WTC11 (cell line): ENCODE measurements at regions not wholly inside any gene's neighbourhood (a gene's known extent, or its start where the extent isn't known, plus 50 kb on each side); places are given as distances from the start of the nearest gene placed in this dataset.

Source experiments
- ATAC-seq: fragments of 200-7000 bp; cut with Tn5 transposase; 2 replicates; pipeline ENCODE4 v1.10.0; 2021; ENCODE audit warnings: mild to moderate bottlenecking, moderate library complexity
- CTCF ChIA-PET: fragments of 300-600 bp; sonication (Branson Sonifier 250); formaldehyde crosslinking; loops from one replicate; lab custom pipeline; 2021; ENCODE audit warnings: antibody characterized with exemption; lab: Charles Lee
- POLR2A ChIA-PET: fragments of 350-600 bp; sonication (Branson Sonifier 250); formaldehyde crosslinking; loops from one replicate; lab custom pipeline; 2021; ENCODE audit warnings: antibody characterized with exemption; lab: Charles Lee
- DNase-seq: peaks from one replicate; pipeline ENCODE4 v3.0.0; 2021; ENCODE audit warnings: low spot score
- H3K27ac Mint-ChIP-seq: 2 replicates; pipeline ENCODE4 v1.8.0; 2021; ENCODE audit warnings: mixed read lengths
- H3K27me3 Mint-ChIP-seq: 2 replicates; pipeline ENCODE4 v1.8.0; 2021; ENCODE audit warnings: low read depth, mild to moderate bottlenecking, moderate library complexity, mixed read lengths
- H3K36me3 Mint-ChIP-seq: 2 replicates; pipeline ENCODE4 v1.8.0; 2021; ENCODE audit warnings: mixed read lengths
- H3K4me1 Mint-ChIP-seq: 2 replicates; pipeline ENCODE4 v1.8.0; 2022; ENCODE audit warnings: mixed read lengths
- H3K4me3 Mint-ChIP-seq: 2 replicates; pipeline ENCODE4 v1.8.0; 2021; ENCODE audit warnings: mild to moderate bottlenecking, moderate library complexity, mixed read lengths
- H3K9me3 Mint-ChIP-seq: 2 replicates; pipeline ENCODE4 v1.8.0; 2021; ENCODE audit warnings: mixed read lengths
- ATF6 ChIP-seq: sonication (generic); formaldehyde crosslinking; IDR thresholded peaks from 2 replicates; pipeline ENCODE4 v1.8.1; 2023; ENCODE audit warnings: mild to moderate bottlenecking, missing genetic modification reagents
- ETV6 ChIP-seq: sonication (generic); formaldehyde crosslinking; IDR thresholded peaks from 2 replicates; pipeline ENCODE4 v1.8.1; 2022; ENCODE audit warnings: mild to moderate bottlenecking, missing genetic modification reagents
- GABPB1 ChIP-seq: sonication (generic); formaldehyde crosslinking; IDR thresholded peaks from 2 replicates; pipeline ENCODE4 v1.8.1; 2023; ENCODE audit warnings: mild to moderate bottlenecking, missing genetic modification reagents
- JUN ChIP-seq: sonication (generic); formaldehyde crosslinking; IDR thresholded peaks from 2 replicates; pipeline ENCODE4 v1.8.0; 2023; ENCODE audit warnings: mild to moderate bottlenecking, missing genetic modification reagents
- MLX ChIP-seq: sonication (generic); formaldehyde crosslinking; IDR thresholded peaks from 2 replicates; pipeline ENCODE4 v1.8.1; 2023; ENCODE audit warnings: mild to moderate bottlenecking, missing genetic modification reagents, moderate library complexity
- MYBL2 ChIP-seq: sonication (generic); formaldehyde crosslinking; IDR thresholded peaks from 2 replicates; pipeline ENCODE4 v1.8.1; 2023; ENCODE audit warnings: mild to moderate bottlenecking, moderate library complexity, missing genetic modification reagents
- NFYB ChIP-seq: sonication (generic); formaldehyde crosslinking; conservative IDR thresholded peaks from 2 replicates; pipeline ENCODE4 v1.8.0; 2022; ENCODE audit warnings: low read depth, missing genetic modification reagents
- PREB ChIP-seq: sonication (generic); formaldehyde crosslinking; IDR thresholded peaks from 2 replicates; pipeline ENCODE4 v1.8.1; 2022; ENCODE audit warnings: mild to moderate bottlenecking, missing genetic modification reagents, moderate library complexity, borderline replicate concordance
- RORB ChIP-seq: fragments of 250-450 bp; sonication (Bioruptor Pico); IDR thresholded peaks from 2 replicates; pipeline ENCODE4 v1.9.0; 2021; ENCODE audit warnings: mild to moderate bottlenecking
- TCF7 ChIP-seq: sonication (generic); formaldehyde crosslinking; IDR thresholded peaks from 2 replicates; pipeline ENCODE4 v1.8.0; 2022; ENCODE audit warnings: mild to moderate bottlenecking, low read depth, missing genetic modification reagents, moderate library complexity
- TF ChIP-seq, protein P1 (sequence below): fragments of 200-600 bp; IDR thresholded peaks from 2 replicates; pipeline ENCODE4 v1.8.0; 2022; ENCODE audit warnings: antibody characterized with exemption
- TF ChIP-seq, protein P2 (sequence below): sonication (generic); formaldehyde crosslinking; IDR thresholded peaks from 2 replicates; pipeline ENCODE4 v1.8.1; 2023; ENCODE audit warnings: mild to moderate bottlenecking, missing genetic modification reagents, borderline replicate concordance
- TF ChIP-seq, protein P3 (sequence below): sonication (generic); formaldehyde crosslinking; IDR thresholded peaks from 2 replicates; pipeline ENCODE4 v1.8.0; 2022; ENCODE audit warnings: mild to moderate bottlenecking, missing genetic modification reagents

DNA sequence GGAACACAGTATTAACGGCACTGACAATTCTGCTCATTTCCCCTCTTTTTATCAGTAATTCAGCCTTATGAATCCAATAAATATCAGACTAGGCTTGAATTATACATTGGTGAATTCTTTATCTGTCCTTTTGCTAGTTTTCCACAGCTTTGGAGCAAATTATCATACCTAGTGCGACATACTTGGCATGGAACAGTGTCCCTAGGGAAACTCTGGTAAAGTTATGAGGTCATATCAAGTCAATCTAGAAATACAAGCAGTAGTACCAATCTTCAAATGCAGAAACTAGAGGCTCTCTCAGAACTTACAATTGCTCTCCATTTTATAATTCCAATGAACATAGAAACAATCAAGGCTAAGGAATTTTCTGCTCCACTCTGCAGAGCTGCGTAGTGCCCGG, 449.3 kb upstream of the NPVF start:
- H3K9me3 Mint-ChIP-seq, result 0 out of 2 replicates have a peak, but pooled peaks cover 3% of the 10 kb centered on the region
- H3K27me3 Mint-ChIP-seq, result no peaks in the 10 kb centered on the region
- H3K4me1 Mint-ChIP-seq, result peaks cover 2% of the 10 kb centered on the region; the same call in 1 of the 2 replicates
- ChIA-PET POLR2A (no interaction called here), CTCF (interaction anchor here (1.0 kb wide), 1 partner anchor 43 kb away, joined by 3 read pairs; no protein-coding TSS in a partner anchor)
- DNase-seq (no peak), ATAC-seq (no peak)
- H3K36me3 Mint-ChIP-seq, result no peaks in the 10 kb centered on the region
- H3K4me3 Mint-ChIP-seq, result no peak overlapping the region
- no peak for TF ChIP-seq ETV6
- no peak for TF ChIP-seq GABPB1 (CRISPR knock-in tag)
- no peak for TF ChIP-seq MYBL2 (CRISPR knock-in tag)
- TF ChIP-seq, protein P1, sequence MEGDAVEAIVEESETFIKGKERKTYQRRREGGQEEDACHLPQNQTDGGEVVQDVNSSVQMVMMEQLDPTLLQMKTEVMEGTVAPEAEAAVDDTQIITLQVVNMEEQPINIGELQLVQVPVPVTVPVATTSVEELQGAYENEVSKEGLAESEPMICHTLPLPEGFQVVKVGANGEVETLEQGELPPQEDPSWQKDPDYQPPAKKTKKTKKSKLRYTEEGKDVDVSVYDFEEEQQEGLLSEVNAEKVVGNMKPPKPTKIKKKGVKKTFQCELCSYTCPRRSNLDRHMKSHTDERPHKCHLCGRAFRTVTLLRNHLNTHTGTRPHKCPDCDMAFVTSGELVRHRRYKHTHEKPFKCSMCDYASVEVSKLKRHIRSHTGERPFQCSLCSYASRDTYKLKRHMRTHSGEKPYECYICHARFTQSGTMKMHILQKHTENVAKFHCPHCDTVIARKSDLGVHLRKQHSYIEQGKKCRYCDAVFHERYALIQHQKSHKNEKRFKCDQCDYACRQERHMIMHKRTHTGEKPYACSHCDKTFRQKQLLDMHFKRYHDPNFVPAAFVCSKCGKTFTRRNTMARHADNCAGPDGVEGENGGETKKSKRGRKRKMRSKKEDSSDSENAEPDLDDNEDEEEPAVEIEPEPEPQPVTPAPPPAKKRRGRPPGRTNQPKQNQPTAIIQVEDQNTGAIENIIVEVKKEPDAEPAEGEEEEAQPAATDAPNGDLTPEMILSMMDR, result no peak
- TF ChIP-seq, protein P2, sequence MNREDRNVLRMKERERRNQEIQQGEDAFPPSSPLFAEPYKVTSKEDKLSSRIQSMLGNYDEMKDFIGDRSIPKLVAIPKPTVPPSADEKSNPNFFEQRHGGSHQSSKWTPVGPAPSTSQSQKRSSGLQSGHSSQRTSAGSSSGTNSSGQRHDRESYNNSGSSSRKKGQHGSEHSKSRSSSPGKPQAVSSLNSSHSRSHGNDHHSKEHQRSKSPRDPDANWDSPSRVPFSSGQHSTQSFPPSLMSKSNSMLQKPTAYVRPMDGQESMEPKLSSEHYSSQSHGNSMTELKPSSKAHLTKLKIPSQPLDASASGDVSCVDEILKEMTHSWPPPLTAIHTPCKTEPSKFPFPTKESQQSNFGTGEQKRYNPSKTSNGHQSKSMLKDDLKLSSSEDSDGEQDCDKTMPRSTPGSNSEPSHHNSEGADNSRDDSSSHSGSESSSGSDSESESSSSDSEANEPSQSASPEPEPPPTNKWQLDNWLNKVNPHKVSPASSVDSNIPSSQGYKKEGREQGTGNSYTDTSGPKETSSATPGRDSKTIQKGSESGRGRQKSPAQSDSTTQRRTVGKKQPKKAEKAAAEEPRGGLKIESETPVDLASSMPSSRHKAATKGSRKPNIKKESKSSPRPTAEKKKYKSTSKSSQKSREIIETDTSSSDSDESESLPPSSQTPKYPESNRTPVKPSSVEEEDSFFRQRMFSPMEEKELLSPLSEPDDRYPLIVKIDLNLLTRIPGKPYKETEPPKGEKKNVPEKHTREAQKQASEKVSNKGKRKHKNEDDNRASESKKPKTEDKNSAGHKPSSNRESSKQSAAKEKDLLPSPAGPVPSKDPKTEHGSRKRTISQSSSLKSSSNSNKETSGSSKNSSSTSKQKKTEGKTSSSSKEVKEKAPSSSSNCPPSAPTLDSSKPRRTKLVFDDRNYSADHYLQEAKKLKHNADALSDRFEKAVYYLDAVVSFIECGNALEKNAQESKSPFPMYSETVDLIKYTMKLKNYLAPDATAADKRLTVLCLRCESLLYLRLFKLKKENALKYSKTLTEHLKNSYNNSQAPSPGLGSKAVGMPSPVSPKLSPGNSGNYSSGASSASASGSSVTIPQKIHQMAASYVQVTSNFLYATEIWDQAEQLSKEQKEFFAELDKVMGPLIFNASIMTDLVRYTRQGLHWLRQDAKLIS (CRISPR knock-in tag), result no peak
- TF ChIP-seq TCF7, result no peak
- TF ChIP-seq PREB, result no peak
- TF ChIP-seq NFYB (CRISPR knock-in tag), result no peak
- H3K27ac Mint-ChIP-seq, result no peak overlapping the region

DNA sequence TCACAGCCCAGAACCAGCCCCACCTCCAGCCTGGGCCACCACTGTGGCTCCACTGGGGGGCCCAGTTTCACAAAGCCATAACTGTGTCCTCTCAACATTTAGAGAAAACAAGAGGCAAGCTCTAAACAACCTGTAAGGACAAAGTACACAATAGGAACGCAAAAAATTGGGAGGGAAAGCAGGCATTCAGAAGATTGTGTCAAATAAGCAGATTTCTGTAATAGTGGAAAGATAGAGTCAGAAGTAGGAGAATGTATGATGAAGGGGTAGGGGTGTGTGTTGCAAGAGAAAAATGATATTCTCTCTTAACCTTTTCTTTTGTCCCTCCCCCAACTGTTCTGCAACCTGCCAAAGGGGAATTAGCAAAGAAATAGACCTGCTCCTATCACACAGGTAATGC, 449.9 kb upstream of the NPVF start:
- TF ChIP-seq ATF6 (CRISPR knock-in tag) (no peak), RORB (CRISPR knock-in tag) (no peak), JUN (CRISPR knock-in tag) (no peak), MLX (CRISPR knock-in tag) (no peak)
- TF ChIP-seq, protein P3, sequence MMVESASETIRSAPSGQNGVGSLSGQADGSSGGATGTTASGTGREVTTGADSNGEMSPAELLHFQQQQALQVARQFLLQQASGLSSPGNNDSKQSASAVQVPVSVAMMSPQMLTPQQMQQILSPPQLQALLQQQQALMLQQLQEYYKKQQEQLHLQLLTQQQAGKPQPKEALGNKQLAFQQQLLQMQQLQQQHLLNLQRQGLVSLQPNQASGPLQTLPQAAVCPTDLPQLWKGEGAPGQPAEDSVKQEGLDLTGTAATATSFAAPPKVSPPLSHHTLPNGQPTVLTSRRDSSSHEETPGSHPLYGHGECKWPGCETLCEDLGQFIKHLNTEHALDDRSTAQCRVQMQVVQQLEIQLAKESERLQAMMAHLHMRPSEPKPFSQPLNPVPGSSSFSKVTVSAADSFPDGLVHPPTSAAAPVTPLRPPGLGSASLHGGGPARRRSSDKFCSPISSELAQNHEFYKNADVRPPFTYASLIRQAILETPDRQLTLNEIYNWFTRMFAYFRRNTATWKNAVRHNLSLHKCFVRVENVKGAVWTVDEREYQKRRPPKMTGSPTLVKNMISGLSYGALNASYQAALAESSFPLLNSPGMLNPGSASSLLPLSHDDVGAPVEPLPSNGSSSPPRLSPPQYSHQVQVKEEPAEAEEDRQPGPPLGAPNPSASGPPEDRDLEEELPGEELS (CRISPR knock-in tag), result no peak
- Mint-ChIP-seq H3K4me1 (no peaks in the 10 kb centered on the region), H3K9me3 (0 out of 2 replicates have a peak, but pooled peaks cover 3% of the 10 kb centered on the region), H3K4me3 (no peak overlapping the region), H3K36me3 (no peaks in the 10 kb centered on the region), H3K27ac (no peak overlapping the region), H3K27me3 (no peaks in the 10 kb centered on the region)
- POLR2A ChIA-PET, result no interaction called here
- ATAC-seq (no peak), DNase-seq (no peak)
- CTCF ChIA-PET, result no interaction called here
